ENCODE measurements at regions not wholly inside any gene's neighbourhood (a gene's known extent, or its start where the extent isn't known, plus 50 kb on each side); places are given as distances from the start of the nearest gene placed in this dataset.

DNA sequence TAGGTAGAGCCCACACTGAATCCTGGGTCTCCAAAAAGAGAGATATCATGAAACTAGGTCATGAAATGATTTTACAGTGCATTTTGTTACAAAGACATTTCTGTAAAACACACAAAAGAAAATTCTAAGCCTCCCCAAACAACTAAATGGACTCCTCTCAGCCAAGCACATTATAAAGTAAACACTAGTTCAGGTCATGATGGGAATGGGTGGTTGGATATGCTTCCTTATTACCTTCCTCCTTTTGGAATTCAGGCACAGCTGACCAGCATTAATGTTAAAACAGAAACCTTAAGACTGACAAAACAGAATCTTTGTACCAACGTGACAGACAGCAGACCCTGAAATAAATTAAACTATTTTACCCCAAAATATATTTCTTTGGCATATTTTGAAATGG lies 87.9 kb upstream of the NPY2R start:
- no peak overlapping the region for H3K4me2 ChIP-seq (ENCODE audit: control insufficient read depth, extremely low read depth, insufficient read depth, low read depth, low read length)
- FAIRE-seq (no peak), DNase-seq (ENCODE audit: low read depth, low spot score) (no peak)
- no peak overlapping the region for H3K4me3 ChIP-seq (ENCODE audit: control insufficient read depth in 2 of 3, extremely low read depth in 1 of 3, insufficient read depth in 2 of 3, low read depth in 1 of 3, low read length in 3 of 3)
- no peaks in the 10 kb centered on the region for H3K79me2 ChIP-seq (ENCODE audit: control insufficient read depth, insufficient read depth, low read length)
- no peaks in the 10 kb centered on the region for H3K36me3 ChIP-seq (ENCODE audit: control insufficient read depth in 2 of 2, extremely low read depth in 1 of 2, insufficient read depth in 2 of 2, low read length in 2 of 2)
- H3K9me1 ChIP-seq (ENCODE audit: control insufficient read depth, extremely low read depth, insufficient read depth, low read length) = no peaks in the 10 kb centered on the region
- TF ChIP-seq, protein P1, sequence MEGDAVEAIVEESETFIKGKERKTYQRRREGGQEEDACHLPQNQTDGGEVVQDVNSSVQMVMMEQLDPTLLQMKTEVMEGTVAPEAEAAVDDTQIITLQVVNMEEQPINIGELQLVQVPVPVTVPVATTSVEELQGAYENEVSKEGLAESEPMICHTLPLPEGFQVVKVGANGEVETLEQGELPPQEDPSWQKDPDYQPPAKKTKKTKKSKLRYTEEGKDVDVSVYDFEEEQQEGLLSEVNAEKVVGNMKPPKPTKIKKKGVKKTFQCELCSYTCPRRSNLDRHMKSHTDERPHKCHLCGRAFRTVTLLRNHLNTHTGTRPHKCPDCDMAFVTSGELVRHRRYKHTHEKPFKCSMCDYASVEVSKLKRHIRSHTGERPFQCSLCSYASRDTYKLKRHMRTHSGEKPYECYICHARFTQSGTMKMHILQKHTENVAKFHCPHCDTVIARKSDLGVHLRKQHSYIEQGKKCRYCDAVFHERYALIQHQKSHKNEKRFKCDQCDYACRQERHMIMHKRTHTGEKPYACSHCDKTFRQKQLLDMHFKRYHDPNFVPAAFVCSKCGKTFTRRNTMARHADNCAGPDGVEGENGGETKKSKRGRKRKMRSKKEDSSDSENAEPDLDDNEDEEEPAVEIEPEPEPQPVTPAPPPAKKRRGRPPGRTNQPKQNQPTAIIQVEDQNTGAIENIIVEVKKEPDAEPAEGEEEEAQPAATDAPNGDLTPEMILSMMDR (optimal IDR thresholded peaks at IDR 0.05 in 1 of 3, IDR thresholded peaks at IDR 0.05 in 1 of 3, conservative IDR thresholded peaks at IDR 0.05 in 1 of 3; ENCODE audit: extremely low read depth in 1 of 3, insufficient read depth in 2 of 3, low read length in 3 of 3) = no peak
- TF ChIP-seq EZH2 (IDR thresholded peaks at IDR 0.05; ENCODE audit: low read length) = no peak
- no peaks in the 10 kb centered on the region for H4K20me1 ChIP-seq (ENCODE audit: control insufficient read depth, extremely low read depth, insufficient read depth, low read length)
- H3K4me1 ChIP-seq (ENCODE audit: control insufficient read depth, extremely low read depth, insufficient read depth, low read length) = no peaks in the 10 kb centered on the region
- no peak overlapping the region for H3K27ac ChIP-seq (ENCODE audit: control insufficient read depth, insufficient read depth, low read length)
- H3K9me3 ChIP-seq (ENCODE audit: control insufficient read depth, low read depth, low read length) = peaks cover 2% of the 10 kb centered on the region
- dilution Hi-C loops (cut with MboI; ENCODE audit: extremely low pct_ligation_motif_present, low sequenced_read_pairs) = no loop called here
- no peak overlapping the region for H3K9ac ChIP-seq (ENCODE audit: control insufficient read depth, extremely low read depth, insufficient read depth, low read length)
- no peaks in the 10 kb centered on the region for H3K27me3 ChIP-seq (ENCODE audit: control insufficient read depth, extremely low read depth, insufficient read depth, low read length)
- H2AFZ ChIP-seq (ENCODE audit: control insufficient read depth, low read length) = no peak overlapping the region

- H3K27ac ChIP-seq (ENCODE audit: control insufficient read depth, insufficient read depth, low read length) = no peak overlapping the region
- H3K4me1 ChIP-seq (ENCODE audit: control insufficient read depth, extremely low read depth, insufficient read depth, low read length) = no peaks in the 10 kb centered on the region
- H3K4me2 ChIP-seq (ENCODE audit: control insufficient read depth, extremely low read depth, insufficient read depth, low read depth, low read length) = no peak overlapping the region
- no peaks in the 10 kb centered on the region for H3K79me2 ChIP-seq (ENCODE audit: control insufficient read depth, insufficient read depth, low read length)
- no peaks in the 10 kb centered on the region for H3K9me1 ChIP-seq (ENCODE audit: control insufficient read depth, extremely low read depth, insufficient read depth, low read length)
- dilution Hi-C loops (cut with MboI; ENCODE audit: extremely low pct_ligation_motif_present, low sequenced_read_pairs) = no loop called here
- no peak overlapping the region for H2AFZ ChIP-seq (ENCODE audit: control insufficient read depth, low read length)
- no peak for FAIRE-seq
- H3K27me3 ChIP-seq (ENCODE audit: control insufficient read depth, extremely low read depth, insufficient read depth, low read length) = no peaks in the 10 kb centered on the region
- no peaks in the 10 kb centered on the region for H4K20me1 ChIP-seq (ENCODE audit: control insufficient read depth, extremely low read depth, insufficient read depth, low read length)
- peaks cover 2% of the 10 kb centered on the region for H3K9me3 ChIP-seq (ENCODE audit: control insufficient read depth, low read depth, low read length)
- no peak overlapping the region for H3K9ac ChIP-seq (ENCODE audit: control insufficient read depth, extremely low read depth, insufficient read depth, low read length)
- no peaks in the 10 kb centered on the region for H3K36me3 ChIP-seq (ENCODE audit: control insufficient read depth in 2 of 2, extremely low read depth in 1 of 2, insufficient read depth in 2 of 2, low read length in 2 of 2)
- H3K4me3 ChIP-seq (ENCODE audit: control insufficient read depth in 2 of 3, extremely low read depth in 1 of 3, insufficient read depth in 2 of 3, low read depth in 1 of 3, low read length in 3 of 3) = no peak overlapping the region
- no peak for DNase-seq (ENCODE audit: low read depth, low spot score)
- TF ChIP-seq, protein P1 (optimal IDR thresholded peaks at IDR 0.05 in 1 of 3, IDR thresholded peaks at IDR 0.05 in 1 of 3, conservative IDR thresholded peaks at IDR 0.05 in 1 of 3; ENCODE audit: extremely low read depth in 1 of 3, insufficient read depth in 2 of 3, low read length in 3 of 3) = no peak
- no peak for TF ChIP-seq EZH2 (IDR thresholded peaks at IDR 0.05; ENCODE audit: low read length)
Measured at GRCh38 chr4:155122382-155122781, 86.1 kb upstream of the NPY2R start.
